Progenitor cell of endocrine pancreas (in vitro differentiated cells): ENCODE measurements at regions not wholly inside any gene's neighbourhood (a gene's known extent, or its start where the extent isn't known, plus 50 kb on each side); places are given as distances from the start of the nearest gene placed in this dataset.

ENCODE experiments used
- DNase-seq: peaks from one replicate; pipeline ENCODE4 v3.0.0; 2021; ENCODE audit warnings: low spot score; ENCODE audit not compliant: unreplicated experiment
- H3K27ac Mint-ChIP-seq: 2 replicates; pipeline ENCODE4 v1.8.0; 2021; ENCODE audit warnings: mild to moderate bottlenecking, moderate library complexity, mixed read lengths
- H3K27me3 Mint-ChIP-seq: 2 replicates; pipeline ENCODE4 v1.8.0; 2021; ENCODE audit warnings: mixed read lengths
- H3K36me3 Mint-ChIP-seq: 2 replicates; pipeline ENCODE4 v1.8.0; 2022; ENCODE audit warnings: mixed read lengths; ENCODE audit not compliant: insufficient read depth
- H3K4me1 Mint-ChIP-seq: 2 replicates; pipeline ENCODE4 v1.8.0; 2021; ENCODE audit warnings: low read depth, mixed read lengths
- H3K4me3 Mint-ChIP-seq: 2 replicates; pipeline ENCODE4 v1.8.0; 2021; ENCODE audit warnings: low read depth, mild to moderate bottlenecking, moderate library complexity, mixed read lengths
- H3K9me3 Mint-ChIP-seq: 2 replicates; pipeline ENCODE4 v1.8.0; 2021; ENCODE audit warnings: low read depth, mixed read lengths
- TF ChIP-seq, protein P1 (sequence below): fragments of 200-600 bp; sonication (generic); IDR thresholded peaks from one replicate; pipeline ENCODE4 v1.5.0; 2021; ENCODE audit warnings: antibody characterized with exemption, mild to moderate bottlenecking; ENCODE audit not compliant: unreplicated experiment

DNA sequence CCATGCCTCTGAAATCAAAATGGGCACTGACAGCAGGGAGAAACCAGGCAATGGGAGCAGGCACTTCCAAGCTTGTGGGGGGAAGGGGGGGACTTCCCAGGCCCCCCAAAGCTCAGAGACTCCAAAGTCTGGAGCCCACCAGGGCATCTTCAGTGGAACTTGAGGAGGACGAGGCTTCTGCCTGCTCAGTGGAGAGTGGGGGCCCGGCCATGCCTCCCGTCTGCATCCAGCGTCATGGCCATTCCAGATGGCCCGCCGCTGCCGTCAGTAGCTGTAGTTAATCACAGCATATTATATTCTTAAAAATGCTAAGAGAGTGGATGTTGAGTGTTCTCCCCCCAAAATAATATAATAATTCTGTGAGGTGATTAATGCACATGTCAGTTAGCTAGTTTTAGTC, 315.2 kb downstream of the KCNJ2 start:
- Mint-ChIP-seq H3K27me3 (no peaks in the 10 kb centered on the region), H3K4me3 (no peak overlapping the region), H3K36me3 (peaks cover 2% of the 10 kb centered on the region), H3K27ac (no peak overlapping the region), H3K9me3 (peaks cover 6% of the 10 kb centered on the region), H3K4me1 (no peaks in the 10 kb centered on the region)
- TF ChIP-seq, protein P1, sequence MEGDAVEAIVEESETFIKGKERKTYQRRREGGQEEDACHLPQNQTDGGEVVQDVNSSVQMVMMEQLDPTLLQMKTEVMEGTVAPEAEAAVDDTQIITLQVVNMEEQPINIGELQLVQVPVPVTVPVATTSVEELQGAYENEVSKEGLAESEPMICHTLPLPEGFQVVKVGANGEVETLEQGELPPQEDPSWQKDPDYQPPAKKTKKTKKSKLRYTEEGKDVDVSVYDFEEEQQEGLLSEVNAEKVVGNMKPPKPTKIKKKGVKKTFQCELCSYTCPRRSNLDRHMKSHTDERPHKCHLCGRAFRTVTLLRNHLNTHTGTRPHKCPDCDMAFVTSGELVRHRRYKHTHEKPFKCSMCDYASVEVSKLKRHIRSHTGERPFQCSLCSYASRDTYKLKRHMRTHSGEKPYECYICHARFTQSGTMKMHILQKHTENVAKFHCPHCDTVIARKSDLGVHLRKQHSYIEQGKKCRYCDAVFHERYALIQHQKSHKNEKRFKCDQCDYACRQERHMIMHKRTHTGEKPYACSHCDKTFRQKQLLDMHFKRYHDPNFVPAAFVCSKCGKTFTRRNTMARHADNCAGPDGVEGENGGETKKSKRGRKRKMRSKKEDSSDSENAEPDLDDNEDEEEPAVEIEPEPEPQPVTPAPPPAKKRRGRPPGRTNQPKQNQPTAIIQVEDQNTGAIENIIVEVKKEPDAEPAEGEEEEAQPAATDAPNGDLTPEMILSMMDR, result no peak
- DNase-seq, result no peak

DNA sequence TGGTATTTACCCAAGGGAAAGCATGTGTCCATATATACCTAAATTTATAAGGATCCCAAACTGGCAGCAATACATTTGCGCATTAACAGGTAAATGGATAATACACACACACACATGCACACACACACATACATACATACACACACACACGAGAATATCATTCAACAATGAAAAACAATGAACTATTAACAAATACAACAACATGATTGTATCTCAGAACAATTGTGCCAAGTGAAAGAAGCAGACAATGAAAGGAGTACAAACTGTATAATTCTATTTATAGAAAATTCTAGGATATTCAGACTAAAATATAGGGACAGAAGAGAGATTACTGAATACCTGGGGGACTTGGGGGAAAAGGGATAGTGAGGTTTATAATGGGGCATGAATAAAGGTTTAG, 323.0 kb downstream of the KCNJ2 start:
- TF ChIP-seq, protein P1, result no peak
- Mint-ChIP-seq H3K27ac (no peak overlapping the region), H3K4me3 (no peak overlapping the region), H3K4me1 (no peaks in the 10 kb centered on the region), H3K36me3 (no peaks in the 10 kb centered on the region), H3K9me3 (no peaks in the 10 kb centered on the region), H3K27me3 (no peaks in the 10 kb centered on the region)
- no peak for DNase-seq

DNA sequence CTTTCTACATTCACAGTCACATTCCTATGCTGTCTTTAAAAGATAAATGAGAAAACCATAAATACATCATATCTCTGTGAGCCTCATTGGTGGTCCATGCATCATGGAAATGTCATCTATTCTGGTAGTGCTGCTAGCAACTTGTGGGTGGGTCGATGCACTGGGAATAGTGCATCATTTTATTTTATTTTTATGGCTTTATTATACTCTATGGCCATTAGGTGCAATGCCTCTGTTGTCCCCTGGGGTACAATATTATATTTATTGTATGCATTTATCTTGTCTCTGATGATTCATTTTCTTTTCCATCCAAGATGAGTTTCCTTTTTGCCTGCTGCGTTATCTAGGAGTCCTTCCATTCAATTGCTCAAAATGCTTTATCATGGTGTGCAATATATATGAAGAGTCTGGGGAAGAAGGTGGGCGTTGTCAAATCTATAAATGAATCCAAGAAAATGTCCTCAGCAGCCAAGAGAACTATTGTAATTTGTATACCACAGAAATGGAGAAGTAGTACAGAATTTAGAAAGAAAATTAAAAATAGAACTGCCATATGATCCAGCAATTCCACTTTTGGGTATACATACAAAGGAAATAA, 324.0 kb downstream of the KCNJ2 start:
- H3K27me3 Mint-ChIP-seq, result no peaks in the 10 kb centered on the region
- no peak for DNase-seq
- no peaks in the 10 kb centered on the region for H3K36me3 Mint-ChIP-seq
- no peak overlapping the region for H3K4me3 Mint-ChIP-seq
- no peak overlapping the region for H3K27ac Mint-ChIP-seq
- TF ChIP-seq, protein P1, result no peak
- no peaks in the 10 kb centered on the region for H3K4me1 Mint-ChIP-seq
- H3K9me3 Mint-ChIP-seq, result no peaks in the 10 kb centered on the region

DNA sequence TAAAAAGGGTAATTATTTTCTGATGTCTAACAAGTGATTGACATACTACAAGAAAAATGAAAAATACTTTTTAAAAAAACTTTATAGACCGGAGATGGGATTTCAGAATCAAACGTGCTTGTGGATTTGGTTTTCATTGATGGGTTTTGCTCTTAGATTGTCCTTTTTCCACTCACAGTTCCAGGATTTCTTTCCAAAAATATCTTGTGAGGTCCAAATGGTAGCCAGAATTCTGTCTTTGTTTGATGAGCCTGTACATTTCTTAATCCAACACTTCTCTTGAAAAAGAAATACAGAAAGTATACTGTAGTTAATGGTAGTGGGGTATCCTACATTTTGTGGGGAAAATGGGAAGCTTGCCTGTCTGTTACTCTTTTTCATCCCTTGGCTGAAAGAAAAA, 329.3 kb downstream of the KCNJ2 start:
- H3K27ac Mint-ChIP-seq, result no peak overlapping the region

DNA sequence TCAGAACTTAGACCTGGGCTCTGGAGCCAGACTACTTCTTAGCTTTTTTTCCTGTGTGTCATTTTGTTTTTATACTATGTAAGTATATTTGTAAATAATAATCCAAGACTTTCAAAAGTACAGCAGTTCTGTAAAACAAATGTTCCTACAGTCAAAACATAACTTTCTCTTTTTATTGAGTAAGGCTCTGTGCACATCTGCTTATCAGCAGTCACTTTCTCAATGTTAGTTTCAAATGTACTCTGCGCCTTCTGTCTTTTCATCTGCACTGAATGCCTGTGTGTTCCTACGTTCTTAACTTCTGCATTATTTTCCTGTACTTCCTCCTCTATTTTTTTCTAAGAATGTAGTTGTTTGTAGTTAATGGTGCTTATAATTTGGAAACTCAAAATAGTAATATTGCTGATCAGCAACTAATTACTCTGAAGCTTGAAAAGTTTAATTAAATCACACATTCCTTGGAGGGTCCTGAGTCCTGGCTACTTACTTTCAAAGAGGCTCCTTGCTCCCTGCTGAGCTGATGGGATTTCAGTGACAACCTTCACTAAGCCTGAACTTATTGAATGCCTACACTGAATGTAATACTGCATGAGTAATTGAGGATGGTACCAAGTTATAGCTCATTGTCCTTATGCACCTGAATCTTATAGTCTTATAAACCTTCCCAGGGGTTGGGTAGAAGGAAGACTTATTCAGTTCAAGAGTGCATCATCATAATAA, 329.9 kb downstream of the KCNJ2 start:
- TF ChIP-seq, protein P1, result no peak
- no peaks in the 10 kb centered on the region for H3K27me3 Mint-ChIP-seq
- H3K36me3 Mint-ChIP-seq, result no peaks in the 10 kb centered on the region
- no peak overlapping the region for H3K4me3 Mint-ChIP-seq
- peaks cover 8% of the 10 kb centered on the region for H3K4me1 Mint-ChIP-seq
- no peaks in the 10 kb centered on the region for H3K9me3 Mint-ChIP-seq
- DNase-seq, result no peak
- no peak overlapping the region for H3K27ac Mint-ChIP-seq

More for the DNA sequence above, 329.3 kb downstream of the KCNJ2 start:
- H3K27me3 Mint-ChIP-seq, result no peaks in the 10 kb centered on the region
- no peak for DNase-seq
- H3K4me3 Mint-ChIP-seq, result no peak overlapping the region
- H3K9me3 Mint-ChIP-seq, result no peaks in the 10 kb centered on the region
- TF ChIP-seq, protein P1, result no peak
- no peaks in the 10 kb centered on the region for H3K36me3 Mint-ChIP-seq
- peaks cover 8% of the 10 kb centered on the region for H3K4me1 Mint-ChIP-seq
